GM21723 (cell line): ENCODE measurements at regions not wholly inside any gene's neighbourhood (a gene's known extent, or its start where the extent isn't known, plus 50 kb on each side); places are given as distances from the start of the nearest gene placed in this dataset.
"Not testable (repeated sequence)": the region's sequence is repeated elsewhere in the genome, so short reads cannot be mapped to it uniquely, and the experiment has no call there.

Experiments
- ATAC-seq: cut with Tn5 transposase; IDR thresholded peaks from one replicate; pipeline ENCODE4 v1.9.1; 2021; ENCODE audit warnings: mild to moderate bottlenecking, moderate library complexity; ENCODE audit not compliant: unreplicated experiment

GRCh38 chr17:26881195-26881594 lies 412.7 kb upstream of the WSB1 start:
- not testable (repeated sequence) for ATAC-seq

GRCh38 chr17:26882097-26882761 lies 411.7 kb upstream of the WSB1 start:
- ATAC-seq = peak; percentile 78

GRCh38 chr17:26883878-26884740 lies 409.8 kb upstream of the WSB1 start:
- not testable (repeated sequence) for ATAC-seq

- peak; percentile 48 for ATAC-seq
These were observed 409.2 kb upstream of the WSB1 start for GRCh38 chr17:26884741-26885059.

- not testable (repeated sequence) for ATAC-seq
These were observed 408.5 kb upstream of the WSB1 start for GRCh38 chr17:26885244-26885970.
